ENCODE measurements at regions not wholly inside any gene's neighbourhood (a gene's known extent, or its start where the extent isn't known, plus 50 kb on each side); places are given as distances from the start of the nearest gene placed in this dataset.

- no peaks in the 10 kb centered on the region for H3K4me1 ChIP-seq
- no peaks in the 10 kb centered on the region for H3K9me3 ChIP-seq
- no peaks in the 10 kb centered on the region for H3K27me3 ChIP-seq
- TF ChIP-seq, protein P1, sequence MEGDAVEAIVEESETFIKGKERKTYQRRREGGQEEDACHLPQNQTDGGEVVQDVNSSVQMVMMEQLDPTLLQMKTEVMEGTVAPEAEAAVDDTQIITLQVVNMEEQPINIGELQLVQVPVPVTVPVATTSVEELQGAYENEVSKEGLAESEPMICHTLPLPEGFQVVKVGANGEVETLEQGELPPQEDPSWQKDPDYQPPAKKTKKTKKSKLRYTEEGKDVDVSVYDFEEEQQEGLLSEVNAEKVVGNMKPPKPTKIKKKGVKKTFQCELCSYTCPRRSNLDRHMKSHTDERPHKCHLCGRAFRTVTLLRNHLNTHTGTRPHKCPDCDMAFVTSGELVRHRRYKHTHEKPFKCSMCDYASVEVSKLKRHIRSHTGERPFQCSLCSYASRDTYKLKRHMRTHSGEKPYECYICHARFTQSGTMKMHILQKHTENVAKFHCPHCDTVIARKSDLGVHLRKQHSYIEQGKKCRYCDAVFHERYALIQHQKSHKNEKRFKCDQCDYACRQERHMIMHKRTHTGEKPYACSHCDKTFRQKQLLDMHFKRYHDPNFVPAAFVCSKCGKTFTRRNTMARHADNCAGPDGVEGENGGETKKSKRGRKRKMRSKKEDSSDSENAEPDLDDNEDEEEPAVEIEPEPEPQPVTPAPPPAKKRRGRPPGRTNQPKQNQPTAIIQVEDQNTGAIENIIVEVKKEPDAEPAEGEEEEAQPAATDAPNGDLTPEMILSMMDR (IDR thresholded peaks at IDR 0.05 in 4 of 5, conservative IDR thresholded peaks at IDR 0.05 in 1 of 5), result no peak
- TF ChIP-seq POLR2A (IDR thresholded peaks at IDR 0.05), result no peak
- in situ Hi-C loops (cut with MboI; ENCODE audit: low sequenced_read_pairs in 4 of 4) (no loop called here), intact Hi-C loops (cut with DNase I; ENCODE audit: low total_unique reads) (no loop called here)
- no peak for DNase-seq
- H3K27ac ChIP-seq, result no peak overlapping the region
- no peak overlapping the region for H3K4me3 ChIP-seq
- no peak for ATAC-seq
- no peaks in the 10 kb centered on the region for H3K36me3 ChIP-seq
Observed at GRCh38 chr16:6031567-6031966, 934.0 kb upstream of the EEF2KMT start.

- ATAC-seq, result no peak
- in situ Hi-C loops (cut with MboI; ENCODE audit: low sequenced_read_pairs in 4 of 4), result no loop called here
- no peak for TF ChIP-seq POLR2A (IDR thresholded peaks at IDR 0.05)
- TF ChIP-seq, protein P1 (IDR thresholded peaks at IDR 0.05 in 4 of 5, conservative IDR thresholded peaks at IDR 0.05 in 1 of 5), result no peak
Observed at GRCh38 chr16:6031102-6031501, 933.5 kb upstream of the EEF2KMT start.

GRCh38 chr16:6027733-6028132 is 930.1 kb upstream of the EEF2KMT start:
- Histone ChIP-seq H3K4me3 (no peak overlapping the region), H3K27ac (no peak overlapping the region), H3K9me3 (no peaks in the 10 kb centered on the region), H3K4me1 (no peaks in the 10 kb centered on the region), H3K27me3 (no peaks in the 10 kb centered on the region), H3K36me3 (no peaks in the 10 kb centered on the region)
- intact Hi-C loops (cut with DNase I; ENCODE audit: low total_unique reads), result no loop called here
- no peak for ATAC-seq
- in situ Hi-C loops (cut with MboI; ENCODE audit: low sequenced_read_pairs in 4 of 4), result no loop called here
- TF ChIP-seq, protein P1 (IDR thresholded peaks at IDR 0.05 in 4 of 5, conservative IDR thresholded peaks at IDR 0.05 in 1 of 5), result no peak
- TF ChIP-seq POLR2A (IDR thresholded peaks at IDR 0.05), result no peak
- no peak for DNase-seq

More at GRCh38 chr16:6031102-6031501, 933.5 kb upstream of the EEF2KMT start:
- Histone ChIP-seq H3K4me3 (no peak overlapping the region), H3K27me3 (no peaks in the 10 kb centered on the region), H3K36me3 (no peaks in the 10 kb centered on the region), H3K4me1 (no peaks in the 10 kb centered on the region), H3K27ac (no peak overlapping the region), H3K9me3 (no peaks in the 10 kb centered on the region)
- DNase-seq, result no peak
- intact Hi-C loops (cut with DNase I; ENCODE audit: low total_unique reads), result no loop called here

GRCh38 chr16:6023449-6023848 is 925.9 kb upstream of the EEF2KMT start:
- intact Hi-C loops (cut with DNase I; ENCODE audit: low total_unique reads), result no loop called here
- no peak overlapping the region for H3K4me3 ChIP-seq
- H3K4me1 ChIP-seq, result no peaks in the 10 kb centered on the region
- H3K27me3 ChIP-seq, result peaks cover 3 to 22% (median 14%) of the 10 kb centered on the region in 3 donors
- TF ChIP-seq POLR2A (IDR thresholded peaks at IDR 0.05), result no peak
- TF ChIP-seq, protein P1 (IDR thresholded peaks at IDR 0.05 in 4 of 5, conservative IDR thresholded peaks at IDR 0.05 in 1 of 5), result no peak
- ATAC-seq, result no peak
- H3K27ac ChIP-seq, result no peak overlapping the region
- no peak for DNase-seq
- H3K36me3 ChIP-seq, result no peaks in the 10 kb centered on the region
- H3K9me3 ChIP-seq, result no peaks in the 10 kb centered on the region
- in situ Hi-C loops (cut with MboI; ENCODE audit: low sequenced_read_pairs in 4 of 4), result no loop called here

GRCh38 chr16:6021276-6021943 is 923.8 kb upstream of the EEF2KMT start:
- Histone ChIP-seq H3K4me1 (no peaks in the 10 kb centered on the region), H3K4me3 (no peak overlapping the region), H3K9me3 (no peaks in the 10 kb centered on the region), H3K27me3 (peaks cover 3 to 24% (median 14%) of the 10 kb centered on the region in 3 donors), H3K36me3 (no peaks in the 10 kb centered on the region), H3K27ac (no peak overlapping the region)
- TF ChIP-seq, protein P1 (IDR thresholded peaks at IDR 0.05 in 4 of 5, conservative IDR thresholded peaks at IDR 0.05 in 1 of 5), result no peak
- no peak for TF ChIP-seq POLR2A (IDR thresholded peaks at IDR 0.05)
- in situ Hi-C loops (cut with MboI; ENCODE audit: low sequenced_read_pairs in 4 of 4), result no loop called here
- no peak for DNase-seq
- no peak for ATAC-seq
- intact Hi-C loops (cut with DNase I; ENCODE audit: low total_unique reads), result no loop called here
